ENCODE measurements at regions not wholly inside any gene's neighbourhood (a gene's known extent, or its start where the extent isn't known, plus 50 kb on each side); places are given as distances from the start of the nearest gene placed in this dataset.

GRCh38 chr20:40464731-40465208, 224.3 kb downstream of the MAFB start:
- 85% methylated on average over 2 of the region's 2 CpGs; no CpG with 5 or more reads in 1 of the 2 donors for WGBS, 2 donors (ENCODE audit: low coverage in 1 of 2)
- TF ChIP-seq EP300 (IDR thresholded peaks at IDR 0.05) (no peak), CTCF (IDR thresholded peaks at IDR 0.05) (no peak), POLR2AphosphoS5 (IDR thresholded peaks at IDR 0.05) (no peak), POLR2A (IDR thresholded peaks at IDR 0.05) (no peak)
- ATAC-seq = peak; percentile 47

GRCh38 chr20:40463171-40463570, 225.9 kb downstream of the MAFB start:
- peak; percentile 59 for ATAC-seq
- Histone ChIP-seq H3K27ac (no peak overlapping the region), H3K4me1 (no peaks in the 10 kb centered on the region), H3K36me3 (no peaks in the 10 kb centered on the region), H3K27me3 (no peaks in the 10 kb centered on the region), H3K4me3 (no peak overlapping the region), H3K9me3 (no peaks in the 10 kb centered on the region)
- TF ChIP-seq POLR2A (IDR thresholded peaks at IDR 0.05) (no peak), CTCF (IDR thresholded peaks at IDR 0.05) (no peak), POLR2AphosphoS5 (IDR thresholded peaks at IDR 0.05) (no peak), EP300 (IDR thresholded peaks at IDR 0.05) (no peak)
- no CpG with 5 or more reads among the region's 6 CpGs for WGBS, 2 donors (ENCODE audit: low coverage in 1 of 2)

More at GRCh38 chr20:40464731-40465208, 224.3 kb downstream of the MAFB start:
- Histone ChIP-seq H3K4me3 (no peak overlapping the region), H3K27me3 (no peaks in the 10 kb centered on the region), H3K27ac (peak overlapping the region in 2 of 4 donors; percentile 23 to 36), H3K36me3 (no peaks in the 10 kb centered on the region), H3K9me3 (no peaks in the 10 kb centered on the region), H3K4me1 (no peaks in the 10 kb centered on the region)

GRCh38 chr20:40462566-40462965, 226.5 kb downstream of the MAFB start:
- Histone ChIP-seq H3K36me3 (no peaks in the 10 kb centered on the region), H3K4me3 (no peak overlapping the region), H3K4me1 (no peaks in the 10 kb centered on the region), H3K27me3 (no peaks in the 10 kb centered on the region), H3K27ac (no peak overlapping the region), H3K9me3 (no peaks in the 10 kb centered on the region)
- 64 to 67% methylated on average over 1 of the region's 1 CpG for WGBS, 2 donors (ENCODE audit: low coverage in 1 of 2)
- ATAC-seq = no peak
- no peak for TF ChIP-seq EP300 (IDR thresholded peaks at IDR 0.05)

DNA sequence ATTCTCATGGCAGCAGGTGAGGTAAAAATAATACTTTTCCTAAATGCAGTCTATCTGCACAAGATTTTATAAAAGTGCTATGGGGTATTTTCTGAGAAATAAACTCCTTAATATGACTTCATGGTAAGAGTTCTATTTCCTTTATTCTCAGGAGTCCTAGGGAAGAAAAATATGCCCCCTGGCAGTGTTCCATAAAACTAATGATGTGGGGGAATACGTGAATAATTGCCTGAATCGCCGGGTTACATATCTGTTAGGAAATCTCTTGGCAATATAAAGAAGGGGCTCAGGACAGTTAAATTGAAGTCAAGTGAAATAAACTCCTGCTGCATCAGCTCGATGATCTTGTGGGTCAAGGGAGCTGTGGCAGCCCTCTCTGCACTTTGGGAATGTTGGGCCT, 229.7 kb downstream of the MAFB start:
- no peak for ATAC-seq
- Histone ChIP-seq H3K4me1 (no peaks in the 10 kb centered on the region), H3K36me3 (no peaks in the 10 kb centered on the region), H3K27me3 (peaks cover 3% of the 10 kb centered on the region), H3K4me3 (no peak overlapping the region), H3K9me3 (no peaks in the 10 kb centered on the region), H3K27ac (no peak overlapping the region)
- 38 to 52% methylated on average over 4 of the region's 4 CpGs for WGBS, 2 donors (ENCODE audit: low coverage in 1 of 2)
- TF ChIP-seq EP300 (IDR thresholded peaks at IDR 0.05) = no peak

- H3K9me3 ChIP-seq = no peaks in the 10 kb centered on the region
- H3K36me3 ChIP-seq = no peaks in the 10 kb centered on the region
- H3K27me3 ChIP-seq = peaks cover 3% of the 10 kb centered on the region
- no peaks in the 10 kb centered on the region for H3K4me1 ChIP-seq
- no peak overlapping the region for H3K27ac ChIP-seq
- 59 to 73% methylated on average over 2 of the region's 3 CpGs for WGBS, 2 donors (ENCODE audit: low coverage in 1 of 2)
- H3K4me3 ChIP-seq = no peak overlapping the region
- TF ChIP-seq CTCF (IDR thresholded peaks at IDR 0.05) = no peak
- no peak for TF ChIP-seq POLR2A (IDR thresholded peaks at IDR 0.05)
- no peak for TF ChIP-seq EP300 (IDR thresholded peaks at IDR 0.05)
- TF ChIP-seq POLR2AphosphoS5 (IDR thresholded peaks at IDR 0.05) = no peak
- no peak for ATAC-seq
Measured at GRCh38 chr20:40457404-40457803, 231.6 kb downstream of the MAFB start.

DNA sequence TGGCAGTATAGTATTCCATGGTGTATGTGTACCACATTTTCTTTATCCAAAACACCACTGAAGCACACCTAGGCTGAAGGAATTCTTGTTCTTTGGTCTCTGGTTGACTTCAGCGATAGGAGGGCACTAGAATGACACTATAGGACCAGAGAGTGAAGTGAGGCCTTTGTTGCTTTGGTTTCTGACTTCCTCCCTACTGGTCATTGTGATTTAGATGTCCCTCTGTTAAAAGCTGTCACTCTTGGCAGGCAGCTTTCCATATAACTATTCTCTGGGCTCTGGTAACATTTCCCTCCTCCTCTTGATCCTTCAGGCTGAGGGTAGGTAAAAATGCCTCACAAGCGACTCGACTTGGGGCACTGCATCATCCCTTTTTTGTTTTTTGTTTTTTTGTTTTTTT, 236.3 kb downstream of the MAFB start:
- H3K9me3 ChIP-seq = no peaks in the 10 kb centered on the region
- H3K36me3 ChIP-seq = no peaks in the 10 kb centered on the region
- no peaks in the 10 kb centered on the region for H3K4me1 ChIP-seq
- no peak overlapping the region for H3K27ac ChIP-seq
- no peak for ATAC-seq
- peaks cover 7% of the 10 kb centered on the region for H3K27me3 ChIP-seq
- TF ChIP-seq POLR2A (IDR thresholded peaks at IDR 0.05) = no peak
- 87% methylated on average over 3 of the region's 3 CpGs for WGBS, 2 donors (ENCODE audit: low coverage in 1 of 2)
- H3K4me3 ChIP-seq = no peak overlapping the region
